Transverse colon (tissue), 4 donors: ENCODE measurements at regions not wholly inside any gene's neighbourhood (a gene's known extent, or its start where the extent isn't known, plus 50 kb on each side); places are given as distances from the start of the nearest gene placed in this dataset.

Source experiments
- DNase-seq: peaks from one replicate; pipeline ENCODE4 v3.0.0-alpha.2; 2019
- H3K27ac ChIP-seq, 4 donors: fragments of 200-600 bp; sonication (generic); 2 replicates each; pipeline ENCODE4 v1.5.1; 2016 to 2018; ENCODE audit warnings: inconsistent platforms in 4 of 4
- H3K27me3 ChIP-seq: fragments of 200-600 bp; sonication (generic); 2 replicates; pipeline ENCODE4 v1.5.1; 2017; ENCODE audit warnings: inconsistent platforms
- H3K36me3 ChIP-seq, 4 donors: fragments of 200-600 bp; sonication (generic); 2 replicates each; pipeline ENCODE4 v1.5.1; 2017 to 2019; ENCODE audit warnings: inconsistent platforms in 4 of 4
- H3K4me1 ChIP-seq, 4 donors: fragments of 200-600 bp; sonication (generic); 2 replicates each; pipeline ENCODE4 v1.5.1; 2017 to 2020; ENCODE audit warnings: inconsistent platforms in 4 of 4
- H3K4me3 ChIP-seq, 4 donors: fragments of 200-600 bp; sonication (generic); 1 replicate in 1 of 4; 2 replicates in 3 of 4; pipeline versions ENCODE4 v1.5.1 to v1.6.1; 2017 to 2019; ENCODE audit warnings: inconsistent platforms in 4 of 4
- H3K9me3 ChIP-seq, 2 donors: fragments of 200-600 bp; sonication (generic); 2 replicates each; pipeline ENCODE4 v1.5.1; 2017 to 2019; ENCODE audit warnings: inconsistent platforms in 2 of 2
- CTCF ChIP-seq, 5 experiments: fragments of 200-600 bp in 3 of 5; fragments of 450-650 bp in 2 of 5; sonication (generic) in 3 of 5; IDR thresholded peaks; 1 replicate in 2 of 5; 2 replicates in 3 of 5; pipeline ENCODE4 v1.5.1; 2016 to 2017; ENCODE audit warnings: antibody characterized with exemption in 5 of 5, inconsistent platforms in 3 of 5, mild to moderate bottlenecking in 2 of 5, moderate library complexity in 1 of 5
- EP300 ChIP-seq: sonication (generic); formaldehyde crosslinking; IDR thresholded peaks from one replicate; pipeline ENCODE4 v1.6.1; 2017; ENCODE audit warnings: antibody characterized with exemption, low read depth
- POLR2A ChIP-seq: fragments of 450-650 bp; IDR thresholded peaks from one replicate; pipeline ENCODE4 v1.6.1; 2016; ENCODE audit warnings: antibody characterized with exemption, mild to moderate bottlenecking, moderate library complexity
- POLR2AphosphoS5 ChIP-seq, 3 donors: sonication (generic); formaldehyde crosslinking; IDR thresholded peaks; one replicate each; pipeline ENCODE4 v1.6.1; 2016; ENCODE audit warnings: antibody characterized with exemption in 3 of 3
- WGBS, 2 donors: methylation state at CpG; one replicate each; pipeline ENCODE4 v1.1.5; 2018; ENCODE audit warnings: low coverage in 1 of 2; 5-methylcytosine and 5-hydroxymethylcytosine counted together
- in situ Hi-C, 4 donors: fragments of 200-750 bp; cut with MboI; loops; one replicate each; pipeline versions ENCODE4 v1.15.0 to v1.15.1; 2017; ENCODE audit warnings: low sequenced_read_pairs in 3 of 4, low pct_ligation_motif_present in 1 of 4, low pct_unique_long_range_greater_than_20kb in 1 of 4
- intact Hi-C: fragments of 100-400 bp; cut with DNase I; formaldehyde crosslinking; loops from one replicate; pipeline ENCODE4 v1.15.1; 2023; ENCODE audit warnings: low total_unique reads

- in situ Hi-C loops: loop anchor here in 2 of 4 donors (25.0 kb wide), 2 partner anchors 297 to 472 kb away; partner anchors contain the start of gene CCDC73 (in 1 of the 2)
- WGBS, 2 donors: 63 to 100% methylated on average over 1 to 4 of the region's 4 CpGs
- Histone ChIP-seq H3K9me3 (no peaks in the 10 kb centered on the region), H3K36me3 (no peaks in the 10 kb centered on the region), H3K27me3 (peaks cover 14% of the 10 kb centered on the region), H3K4me1 (no peaks in the 10 kb centered on the region), H3K4me3 (no peak overlapping the region), H3K27ac (no peak overlapping the region)
- DNase-seq: no peak
- no peak for TF ChIP-seq POLR2A
- TF ChIP-seq POLR2AphosphoS5 (IDR thresholded peaks at IDR 0.05): no peak
- no peak for TF ChIP-seq EP300
- no peak for TF ChIP-seq CTCF (IDR thresholded peaks at IDR 0.05)
- intact Hi-C loops: loop anchor here (10.0 kb wide), 1 partner anchor 480 kb away; the partner anchor contains the start of gene CCDC73
Measured at GRCh38 chr11:32315121-32315520, 120.2 kb downstream of the WT1 start.

GRCh38 chr11:32316232-32316631 is 119.1 kb downstream of the WT1 start:
- no peaks in the 10 kb centered on the region for H3K36me3 ChIP-seq
- peaks cover 6% of the 10 kb centered on the region for H3K27me3 ChIP-seq
- WGBS, 2 donors: 62 to 85% methylated on average over 3 of the region's 3 CpGs
- no peaks in the 10 kb centered on the region for H3K4me1 ChIP-seq
- no peak overlapping the region for H3K27ac ChIP-seq
- TF ChIP-seq POLR2AphosphoS5 (IDR thresholded peaks at IDR 0.05): no peak
- TF ChIP-seq POLR2A: no peak
- no peak for TF ChIP-seq CTCF (IDR thresholded peaks at IDR 0.05)
- TF ChIP-seq EP300: no peak
- intact Hi-C loops: loop anchor here (10.0 kb wide), 1 partner anchor 479 kb away; the partner anchor contains the start of gene CCDC73
- in situ Hi-C loops: loop anchor here in 2 of 4 donors (25.0 kb wide), 2 partner anchors 296 to 471 kb away; partner anchors contain the start of gene CCDC73 (in 1 of the 2)
- no peak for DNase-seq
- H3K9me3 ChIP-seq: no peaks in the 10 kb centered on the region
- H3K4me3 ChIP-seq: no peak overlapping the region

GRCh38 chr11:32316858-32317642 is 118.3 kb downstream of the WT1 start:
- no peak for DNase-seq
- peaks cover 9% of the 10 kb centered on the region for H3K27me3 ChIP-seq
- H3K9me3 ChIP-seq: no peaks in the 10 kb centered on the region
- TF ChIP-seq POLR2A (no peak), CTCF (IDR thresholded peaks at IDR 0.05) (no peak), EP300 (no peak), POLR2AphosphoS5 (IDR thresholded peaks at IDR 0.05) (no peak)
- in situ Hi-C loops: loop anchor here in 2 of 4 donors (25.0 kb wide), 2 partner anchors 295 to 470 kb away; partner anchors contain the start of gene CCDC73 (in 1 of the 2)
- no peak overlapping the region for H3K4me3 ChIP-seq
- WGBS, 2 donors: 78 to 83% methylated on average over 3 to 4 of the region's 4 CpGs
- no peaks in the 10 kb centered on the region for H3K4me1 ChIP-seq
- H3K36me3 ChIP-seq: no peaks in the 10 kb centered on the region
- no peak overlapping the region for H3K27ac ChIP-seq
- intact Hi-C loops: loop anchor here (10.0 kb wide), 1 partner anchor 478 kb away; the partner anchor contains the start of gene CCDC73

GRCh38 chr11:32317643-32318042 is 117.7 kb downstream of the WT1 start:
- 76 to 83% methylated on average over 1 of the region's 1 CpG for WGBS, 2 donors
- H3K4me3 ChIP-seq: no peak overlapping the region
- H3K36me3 ChIP-seq: no peaks in the 10 kb centered on the region
- no peak for DNase-seq
- H3K27me3 ChIP-seq: peaks cover 9% of the 10 kb centered on the region
- H3K9me3 ChIP-seq: no peaks in the 10 kb centered on the region
- no peaks in the 10 kb centered on the region for H3K4me1 ChIP-seq
- H3K27ac ChIP-seq: no peak overlapping the region
- in situ Hi-C loops: loop anchor here in 2 of 4 donors (25.0 kb wide), 2 partner anchors 295 to 470 kb away; partner anchors contain the start of gene CCDC73 (in 1 of the 2)
- intact Hi-C loops: loop anchor here (10.0 kb wide), 1 partner anchor 477 kb away; the partner anchor contains the start of gene CCDC73
- TF ChIP-seq CTCF (IDR thresholded peaks at IDR 0.05) (no peak), POLR2A (no peak), EP300 (no peak), POLR2AphosphoS5 (IDR thresholded peaks at IDR 0.05) (no peak)
